ENCODE measurements at regions not wholly inside any gene's neighbourhood (a gene's known extent, or its start where the extent isn't known, plus 50 kb on each side); places are given as distances from the start of the nearest gene placed in this dataset.

- TF ChIP-seq EZH2 (IDR thresholded peaks at IDR 0.05; ENCODE audit: insufficient read depth, poor library complexity, severe bottlenecking) (no peak), EZH2phosphoT487 (IDR thresholded peaks at IDR 0.05; ENCODE audit: insufficient read depth, low read depth) (no peak)
Measured at GRCh38 chr12:74449872-74450271, 87.8 kb upstream of the ATXN7L3B start.

All from GM23248 (cell line).